Lung (tissue), 11 donors: ENCODE measurements at regions not wholly inside any gene's neighbourhood (a gene's known extent, or its start where the extent isn't known, plus 50 kb on each side); places are given as distances from the start of the nearest gene placed in this dataset.

ENCODE experiments used
- ATAC-seq: fragments of 200-7000 bp; cut with Tn5 transposase; one replicate; pipeline ENCODE4 v1.9.1; 2020; ENCODE audit warnings: moderate number of reproducible peaks; ENCODE audit not compliant: insufficient read depth, low FRiP score
- DNase-seq, 3 donors: peaks; one replicate each; pipeline ENCODE4 v3.0.0-alpha.2; 2013 to 2017
- H3K27ac ChIP-seq, 2 donors: one replicate each; pipeline ENCODE4 v1.5.1; 2013; ENCODE audit warnings: mild to moderate bottlenecking in 2 of 2, moderate library complexity in 2 of 2, control low read depth in 1 of 2, inconsistent platforms in 1 of 2, low read depth in 1 of 2, low read length in 1 of 2
- H3K27me3 ChIP-seq, 3 donors: one replicate each; pipeline ENCODE4 v1.5.1; 2013; ENCODE audit warnings: low read length in 2 of 3; ENCODE audit not compliant: control insufficient read depth in 3 of 3, insufficient read depth in 3 of 3
- H3K36me3 ChIP-seq, 4 donors: one replicate each; pipeline ENCODE4 v1.5.1; 2013; ENCODE audit warnings: low read length in 4 of 4, mild to moderate bottlenecking in 1 of 4, moderate library complexity in 1 of 4; ENCODE audit not compliant: control insufficient read depth in 4 of 4, insufficient read depth in 4 of 4
- H3K4me1 ChIP-seq, 5 donors: one replicate each; pipeline ENCODE4 v1.5.1; 2013; ENCODE audit warnings: low read length in 5 of 5, mild to moderate bottlenecking in 2 of 5, moderate library complexity in 1 of 5; ENCODE audit not compliant: control insufficient read depth in 5 of 5, insufficient read depth in 5 of 5
- H3K4me3 ChIP-seq: one replicate; pipeline ENCODE4 v1.5.1; 2013; ENCODE audit warnings: mild to moderate bottlenecking, control low read depth, moderate library complexity
- H3K9ac ChIP-seq, 2 donors: one replicate each; pipeline ENCODE4 v1.5.1; 2013; ENCODE audit warnings: low read length in 2 of 2, control low read depth in 1 of 2; ENCODE audit not compliant: insufficient read depth in 1 of 2
- H3K9me3 ChIP-seq, 4 donors: one replicate each; pipeline ENCODE4 v1.5.1; 2013; ENCODE audit warnings: low read length in 3 of 4, mild to moderate bottlenecking in 1 of 4, moderate library complexity in 1 of 4; ENCODE audit not compliant: control insufficient read depth in 4 of 4, insufficient read depth in 3 of 4
- WGBS, 2 donors: extraction: QIAGEN DNeasy Blood & Tissue Kit; methylation state at CpG; one replicate each; pipeline ENCODE4 v1.1.7; 2013; 5-methylcytosine and 5-hydroxymethylcytosine counted together
- TF ChIP-seq, protein P1 (sequence below): IDR thresholded peaks from 2 replicates; pipeline ENCODE4 v1.5.1; 2012; ENCODE audit warnings: mild to moderate bottlenecking; ENCODE audit errors: control extremely low read depth, extremely low read depth
- donor health status: control.
- donor health status: control.
- donor health status: Bipolar disorder and iron deficiency.
- donor health status: healthy.
- donor health status: DM: yes; HTN: yes; CAD: no.

DNA sequence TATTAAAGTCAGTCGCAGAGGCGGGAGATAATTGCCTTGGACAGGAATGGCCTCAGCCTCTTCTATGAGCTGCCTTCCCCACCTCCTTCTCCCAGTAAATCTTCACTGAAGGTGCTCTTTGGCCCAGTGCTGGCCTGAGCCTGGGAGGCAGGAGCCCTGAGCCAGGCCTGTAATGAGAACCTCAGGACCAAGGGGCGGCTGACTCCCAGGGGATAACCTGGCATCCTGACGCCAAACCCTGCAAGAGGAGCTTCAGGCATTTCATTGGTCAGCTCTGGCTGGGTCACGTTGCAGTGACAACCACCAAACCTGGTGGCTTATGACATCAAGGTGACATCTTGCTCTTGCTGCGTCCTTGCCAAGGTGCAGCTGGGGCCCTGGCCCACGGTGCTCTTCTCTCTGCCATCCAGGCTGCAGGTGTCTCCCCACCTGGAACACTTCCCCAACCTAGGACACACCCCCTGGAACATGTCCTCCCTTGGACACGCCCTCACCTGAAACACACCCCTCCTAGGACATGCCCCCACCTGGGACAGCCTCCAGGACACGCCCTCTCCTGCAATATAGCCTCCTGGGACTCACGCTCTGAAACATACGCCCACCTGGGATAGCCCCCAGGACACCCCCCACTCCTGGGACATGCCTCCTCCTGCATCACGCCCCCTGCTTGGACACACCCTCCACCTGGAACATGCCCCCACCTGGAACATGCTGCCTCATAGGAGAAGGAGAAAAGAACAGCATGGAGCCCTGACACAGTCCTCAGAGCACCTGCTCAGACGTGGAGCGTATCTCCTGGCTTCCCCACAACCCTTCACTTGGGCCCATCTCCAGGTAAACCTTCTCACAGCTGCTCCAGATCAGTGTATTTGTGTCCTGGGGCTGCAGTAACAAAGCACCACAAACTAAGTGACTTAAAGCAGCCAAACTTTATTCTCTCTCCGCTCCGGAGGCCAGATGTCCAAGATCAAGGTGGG lies 333.6 kb downstream of the NPHP4 start:
- no peaks in the 10 kb centered on the region for H3K9me3 ChIP-seq
- H3K27me3 ChIP-seq: peaks cover 0 to 4% (median 0%) of the 10 kb centered on the region in 3 donors
- H3K36me3 ChIP-seq: no peaks in the 10 kb centered on the region
- TF ChIP-seq, protein P1, sequence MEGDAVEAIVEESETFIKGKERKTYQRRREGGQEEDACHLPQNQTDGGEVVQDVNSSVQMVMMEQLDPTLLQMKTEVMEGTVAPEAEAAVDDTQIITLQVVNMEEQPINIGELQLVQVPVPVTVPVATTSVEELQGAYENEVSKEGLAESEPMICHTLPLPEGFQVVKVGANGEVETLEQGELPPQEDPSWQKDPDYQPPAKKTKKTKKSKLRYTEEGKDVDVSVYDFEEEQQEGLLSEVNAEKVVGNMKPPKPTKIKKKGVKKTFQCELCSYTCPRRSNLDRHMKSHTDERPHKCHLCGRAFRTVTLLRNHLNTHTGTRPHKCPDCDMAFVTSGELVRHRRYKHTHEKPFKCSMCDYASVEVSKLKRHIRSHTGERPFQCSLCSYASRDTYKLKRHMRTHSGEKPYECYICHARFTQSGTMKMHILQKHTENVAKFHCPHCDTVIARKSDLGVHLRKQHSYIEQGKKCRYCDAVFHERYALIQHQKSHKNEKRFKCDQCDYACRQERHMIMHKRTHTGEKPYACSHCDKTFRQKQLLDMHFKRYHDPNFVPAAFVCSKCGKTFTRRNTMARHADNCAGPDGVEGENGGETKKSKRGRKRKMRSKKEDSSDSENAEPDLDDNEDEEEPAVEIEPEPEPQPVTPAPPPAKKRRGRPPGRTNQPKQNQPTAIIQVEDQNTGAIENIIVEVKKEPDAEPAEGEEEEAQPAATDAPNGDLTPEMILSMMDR: no peak
- no peak overlapping the region for H3K27ac ChIP-seq
- no peak overlapping the region for H3K4me3 ChIP-seq
- H3K4me1 ChIP-seq: peaks cover 0 to 7% (median 0%) of the 10 kb centered on the region in 5 donors
- H3K9ac ChIP-seq: no peak overlapping the region
- ATAC-seq: no peak
- 84% methylated on average over 16 of the region's 16 CpGs for WGBS, 2 donors
- no peak for DNase-seq

GRCh38 chr1:5651964-5652821 lies 340.0 kb downstream of the NPHP4 start:
- H3K36me3 ChIP-seq: no peaks in the 10 kb centered on the region
- no peak overlapping the region for H3K9ac ChIP-seq
- H3K27ac ChIP-seq: no peak overlapping the region
- DNase-seq (no peak), ATAC-seq (no peak)
- H3K9me3 ChIP-seq: no peaks in the 10 kb centered on the region
- H3K4me1 ChIP-seq: no peaks in the 10 kb centered on the region
- peaks cover 0 to 22% (median 12%) of the 10 kb centered on the region in 3 donors for H3K27me3 ChIP-seq
- TF ChIP-seq, protein P1: no peak
- 20 to 21% methylated on average over 18 of the region's 18 CpGs for WGBS, 2 donors
- H3K4me3 ChIP-seq: no peak overlapping the region

DNA sequence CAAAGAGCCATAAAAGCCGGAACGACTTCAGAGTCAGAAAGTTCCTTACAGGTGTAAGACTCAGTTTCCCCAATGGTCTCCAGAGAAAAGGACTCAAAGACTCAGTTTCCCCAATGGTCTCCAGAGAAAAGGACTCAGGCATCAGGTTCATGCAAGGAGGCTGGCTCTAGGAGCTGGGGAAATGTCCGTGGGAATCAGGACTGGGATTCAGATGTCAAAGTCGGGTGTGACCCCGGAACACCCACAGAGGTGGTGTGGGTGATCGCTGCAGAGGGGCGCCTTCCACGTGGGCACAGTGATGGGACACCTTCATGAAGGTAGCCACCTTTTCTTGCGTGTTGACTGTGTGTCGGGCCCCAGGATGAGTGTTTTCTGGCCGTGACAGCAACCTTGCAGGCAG lies 340.8 kb downstream of the NPHP4 start:
- Histone ChIP-seq H3K27me3 (peaks cover 0 to 22% (median 12%) of the 10 kb centered on the region in 3 donors), H3K27ac (no peak overlapping the region), H3K9ac (no peak overlapping the region), H3K4me3 (no peak overlapping the region), H3K36me3 (no peaks in the 10 kb centered on the region), H3K9me3 (no peaks in the 10 kb centered on the region), H3K4me1 (no peaks in the 10 kb centered on the region)
- TF ChIP-seq, protein P1: no peak
- DNase-seq (no peak), ATAC-seq (no peak)
- 86 to 91% methylated on average over 11 of the region's 11 CpGs for WGBS, 2 donors
